ENCODE measurements at regions not wholly inside any gene's neighbourhood (a gene's known extent, or its start where the extent isn't known, plus 50 kb on each side); places are given as distances from the start of the nearest gene placed in this dataset.

DNA sequence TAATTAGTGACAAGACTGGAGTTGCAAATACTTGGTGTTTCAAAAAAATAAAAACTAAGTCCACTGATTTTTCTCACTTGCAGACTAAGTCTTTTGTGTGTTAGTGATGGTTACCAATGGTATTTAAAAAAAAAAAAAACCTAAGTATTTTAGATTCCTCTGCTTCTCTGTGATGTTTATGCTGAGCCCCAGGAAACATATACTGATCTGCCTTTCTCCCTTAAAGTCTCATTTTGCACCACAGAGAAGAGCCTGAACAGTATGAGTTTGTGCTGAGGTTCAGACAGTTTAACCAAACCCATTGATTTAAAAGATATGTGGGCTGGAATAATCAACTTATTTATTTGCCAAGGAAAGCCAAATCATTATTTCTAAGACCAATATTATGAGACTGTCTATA, 1305.0 kb downstream of the PCDH18 start:
- no peaks in the 10 kb centered on the region for H3K27me3 ChIP-seq
- no peak overlapping the region for H3K27ac ChIP-seq
- H3K4me3 ChIP-seq = no peak overlapping the region
- H3K9me3 ChIP-seq = no peaks in the 10 kb centered on the region
- DNase-seq (ENCODE audit: extremely low spot score in 2 of 2) = no peak
- intact Hi-C loops (cut with DNase I) = no loop called here
- H3K36me3 ChIP-seq = no peaks in the 10 kb centered on the region
- TF ChIP-seq, protein P1, sequence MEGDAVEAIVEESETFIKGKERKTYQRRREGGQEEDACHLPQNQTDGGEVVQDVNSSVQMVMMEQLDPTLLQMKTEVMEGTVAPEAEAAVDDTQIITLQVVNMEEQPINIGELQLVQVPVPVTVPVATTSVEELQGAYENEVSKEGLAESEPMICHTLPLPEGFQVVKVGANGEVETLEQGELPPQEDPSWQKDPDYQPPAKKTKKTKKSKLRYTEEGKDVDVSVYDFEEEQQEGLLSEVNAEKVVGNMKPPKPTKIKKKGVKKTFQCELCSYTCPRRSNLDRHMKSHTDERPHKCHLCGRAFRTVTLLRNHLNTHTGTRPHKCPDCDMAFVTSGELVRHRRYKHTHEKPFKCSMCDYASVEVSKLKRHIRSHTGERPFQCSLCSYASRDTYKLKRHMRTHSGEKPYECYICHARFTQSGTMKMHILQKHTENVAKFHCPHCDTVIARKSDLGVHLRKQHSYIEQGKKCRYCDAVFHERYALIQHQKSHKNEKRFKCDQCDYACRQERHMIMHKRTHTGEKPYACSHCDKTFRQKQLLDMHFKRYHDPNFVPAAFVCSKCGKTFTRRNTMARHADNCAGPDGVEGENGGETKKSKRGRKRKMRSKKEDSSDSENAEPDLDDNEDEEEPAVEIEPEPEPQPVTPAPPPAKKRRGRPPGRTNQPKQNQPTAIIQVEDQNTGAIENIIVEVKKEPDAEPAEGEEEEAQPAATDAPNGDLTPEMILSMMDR (IDR thresholded peaks at IDR 0.05) = no peak
- TF ChIP-seq POLR2AphosphoS5 (IDR thresholded peaks at IDR 0.05; ENCODE audit: insufficient read depth in 1 of 2, low read depth in 1 of 2) (no peak), POLR2A (IDR thresholded peaks at IDR 0.05) (no peak)
- H3K4me1 ChIP-seq = no peaks in the 10 kb centered on the region

DNA sequence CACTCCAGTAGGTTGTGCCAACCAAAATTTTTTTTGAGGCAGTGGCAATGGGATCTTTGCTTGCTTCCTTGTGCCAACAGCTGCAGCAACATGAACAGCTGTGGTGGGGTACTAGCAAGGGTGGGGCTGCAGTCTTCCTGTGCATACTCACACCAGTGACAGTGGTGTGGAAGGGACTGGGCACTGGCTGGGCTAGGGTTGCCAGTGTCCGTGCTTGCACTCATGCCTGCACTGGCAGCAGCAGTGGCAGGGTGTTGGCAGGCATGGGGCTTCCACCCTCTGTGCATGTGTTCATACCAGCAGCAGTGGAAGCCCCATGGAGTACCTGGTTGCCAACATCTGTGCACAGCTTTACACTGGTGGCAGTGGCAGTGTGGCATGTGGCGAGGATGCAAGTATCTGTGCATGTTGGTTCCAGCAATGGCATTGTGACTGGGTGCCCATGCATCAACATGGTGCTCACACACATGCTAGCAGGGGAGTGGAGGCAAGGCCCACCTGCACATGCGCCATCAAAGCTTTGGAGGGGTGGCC, 1312.6 kb downstream of the PCDH18 start:
- DNase-seq (ENCODE audit: extremely low spot score in 2 of 2) = no peak
- Histone ChIP-seq H3K9me3 (no peaks in the 10 kb centered on the region), H3K27me3 (no peaks in the 10 kb centered on the region), H3K27ac (no peak overlapping the region), H3K36me3 (no peaks in the 10 kb centered on the region), H3K4me3 (no peak overlapping the region), H3K4me1 (no peaks in the 10 kb centered on the region)
- intact Hi-C loops (cut with DNase I) = no loop called here
- TF ChIP-seq POLR2A (IDR thresholded peaks at IDR 0.05) = no peak
- TF ChIP-seq, protein P1 (IDR thresholded peaks at IDR 0.05) = no peak
- TF ChIP-seq POLR2AphosphoS5 (IDR thresholded peaks at IDR 0.05; ENCODE audit: insufficient read depth in 1 of 2, low read depth in 1 of 2) = no peak

DNA sequence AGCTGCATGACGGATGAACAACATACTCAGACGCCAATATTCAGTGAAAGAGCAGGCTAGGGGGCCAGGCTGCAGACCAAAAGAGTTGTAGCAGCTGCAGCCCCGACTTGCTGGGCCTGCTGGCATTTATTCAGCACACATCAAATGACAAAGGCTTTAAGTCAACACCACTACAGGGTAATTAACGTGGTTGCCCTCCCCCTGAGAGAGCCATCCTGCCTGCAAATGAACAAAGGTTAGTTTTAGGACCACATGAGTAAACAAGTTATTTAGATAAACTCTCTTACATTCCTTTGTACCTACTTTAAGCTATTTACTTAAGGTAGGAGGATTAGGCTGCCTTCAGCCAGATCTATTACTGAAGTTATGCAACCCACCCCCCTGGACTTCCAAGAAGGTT, 1329.1 kb downstream of the PCDH18 start:
- H3K36me3 ChIP-seq = no peaks in the 10 kb centered on the region
- no peak for DNase-seq (ENCODE audit: extremely low spot score in 2 of 2)
- no peaks in the 10 kb centered on the region for H3K9me3 ChIP-seq
- TF ChIP-seq POLR2A (IDR thresholded peaks at IDR 0.05) = no peak
- TF ChIP-seq, protein P1 (IDR thresholded peaks at IDR 0.05) = no peak
- TF ChIP-seq POLR2AphosphoS5 (IDR thresholded peaks at IDR 0.05; ENCODE audit: insufficient read depth in 1 of 2, low read depth in 1 of 2) = no peak
- no peaks in the 10 kb centered on the region for H3K4me1 ChIP-seq
- intact Hi-C loops (cut with DNase I) = no loop called here
- no peak overlapping the region for H3K4me3 ChIP-seq
- no peaks in the 10 kb centered on the region for H3K27me3 ChIP-seq
- H3K27ac ChIP-seq = no peak overlapping the region

DNA sequence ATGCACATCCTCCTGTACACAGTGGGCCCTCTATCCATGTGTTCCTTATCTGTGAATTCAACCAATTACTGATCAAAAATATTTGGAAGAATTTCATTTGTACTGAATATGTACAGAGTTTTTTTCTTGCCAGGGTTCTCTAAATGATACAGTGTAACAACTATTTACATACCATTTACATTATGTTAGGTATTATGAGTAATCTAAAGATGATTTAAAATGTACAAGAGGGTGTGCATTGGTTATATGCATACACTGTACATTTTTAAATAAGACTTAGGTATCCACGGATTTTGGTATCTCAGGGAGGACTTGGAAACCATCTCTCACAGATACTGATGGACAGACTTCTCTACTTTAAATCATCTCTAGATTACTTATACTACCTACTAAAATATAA, 1333.9 kb downstream of the PCDH18 start:
- DNase-seq (ENCODE audit: extremely low spot score in 2 of 2) = no peak
- intact Hi-C loops (cut with DNase I) = no loop called here
- TF ChIP-seq POLR2A (IDR thresholded peaks at IDR 0.05) (no peak), POLR2AphosphoS5 (IDR thresholded peaks at IDR 0.05; ENCODE audit: insufficient read depth in 1 of 2, low read depth in 1 of 2) (no peak)
- TF ChIP-seq, protein P1 (IDR thresholded peaks at IDR 0.05) = no peak
- Histone ChIP-seq H3K4me3 (no peak overlapping the region), H3K27ac (no peak overlapping the region), H3K36me3 (no peaks in the 10 kb centered on the region), H3K27me3 (no peaks in the 10 kb centered on the region), H3K9me3 (no peaks in the 10 kb centered on the region), H3K4me1 (no peaks in the 10 kb centered on the region)

DNA sequence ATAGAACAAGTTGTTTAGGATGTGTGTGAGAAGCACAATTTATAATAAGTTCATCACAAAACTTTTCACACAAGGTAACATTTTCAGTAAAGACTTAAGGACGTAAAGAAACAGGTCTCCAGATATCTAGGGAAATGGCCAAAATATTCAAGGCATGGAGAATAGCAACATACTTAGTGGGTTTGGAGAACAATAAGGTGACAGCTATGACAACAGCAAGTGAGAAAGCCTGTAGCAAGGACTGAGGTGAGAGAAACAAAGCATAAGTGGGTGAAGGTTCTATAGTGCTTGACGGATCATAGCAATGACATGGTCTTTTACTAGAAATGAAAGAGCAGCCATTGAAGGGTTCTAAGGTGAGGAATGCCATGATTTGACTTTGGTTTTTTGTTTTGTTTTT, 1337.3 kb downstream of the PCDH18 start:
- no peak overlapping the region for H3K4me3 ChIP-seq
- no peaks in the 10 kb centered on the region for H3K36me3 ChIP-seq
- DNase-seq (ENCODE audit: extremely low spot score in 2 of 2) = no peak
- TF ChIP-seq, protein P1 (IDR thresholded peaks at IDR 0.05) = no peak
- TF ChIP-seq POLR2AphosphoS5 (IDR thresholded peaks at IDR 0.05; ENCODE audit: insufficient read depth in 1 of 2, low read depth in 1 of 2) (no peak), POLR2A (IDR thresholded peaks at IDR 0.05) (no peak)
- H3K27ac ChIP-seq = no peak overlapping the region
- no peaks in the 10 kb centered on the region for H3K27me3 ChIP-seq
- intact Hi-C loops (cut with DNase I) = no loop called here
- no peaks in the 10 kb centered on the region for H3K9me3 ChIP-seq
- no peaks in the 10 kb centered on the region for H3K4me1 ChIP-seq

All from vagina (tissue), 2 donors.